SIG-M5 treated with dmso at 0.1 percent for 504 hours (cell line): ENCODE measurements at regions not wholly inside any gene's neighbourhood (a gene's known extent, or its start where the extent isn't known, plus 50 kb on each side); places are given as distances from the start of the nearest gene placed in this dataset.
"Not testable (repeated sequence)": the region's sequence is repeated elsewhere in the genome, so short reads cannot be mapped to it uniquely, and the experiment has no call there.

Experiments
- DNase-seq: peaks from one replicate; lab custom pipeline; 2025; ENCODE audit not compliant: unreplicated experiment; lab: John Stamatoyannopoulos, UW

GRCh38 chr5:77910602-77911188, 134.6 kb upstream of the TBCA start:
- no peak for DNase-seq

DNA sequence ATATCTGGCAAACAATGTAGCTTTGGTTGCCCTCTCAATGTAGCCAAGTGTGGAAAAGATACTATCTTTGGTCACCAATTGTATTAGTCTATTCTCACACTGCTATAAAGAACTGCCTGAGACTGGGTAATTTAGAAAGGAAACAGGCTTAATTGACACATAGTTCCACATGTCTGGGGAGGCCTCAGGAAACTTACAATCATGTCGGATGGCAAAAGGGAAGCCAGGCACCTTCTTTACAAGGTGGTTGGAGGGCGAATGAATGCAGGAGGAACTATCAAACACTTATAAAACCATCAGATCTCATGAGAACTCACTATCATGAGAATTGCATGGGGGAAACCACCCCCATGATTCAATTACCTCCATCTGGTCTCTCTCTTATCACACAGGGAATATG, 133.1 kb upstream of the TBCA start:
- DNase-seq = no peak

- DNase-seq = no peak
Observed at GRCh38 chr5:77908787-77909186, 132.6 kb upstream of the TBCA start.

- no peak for DNase-seq
Observed at GRCh38 chr5:77907786-77908185, 131.6 kb upstream of the TBCA start.

DNA sequence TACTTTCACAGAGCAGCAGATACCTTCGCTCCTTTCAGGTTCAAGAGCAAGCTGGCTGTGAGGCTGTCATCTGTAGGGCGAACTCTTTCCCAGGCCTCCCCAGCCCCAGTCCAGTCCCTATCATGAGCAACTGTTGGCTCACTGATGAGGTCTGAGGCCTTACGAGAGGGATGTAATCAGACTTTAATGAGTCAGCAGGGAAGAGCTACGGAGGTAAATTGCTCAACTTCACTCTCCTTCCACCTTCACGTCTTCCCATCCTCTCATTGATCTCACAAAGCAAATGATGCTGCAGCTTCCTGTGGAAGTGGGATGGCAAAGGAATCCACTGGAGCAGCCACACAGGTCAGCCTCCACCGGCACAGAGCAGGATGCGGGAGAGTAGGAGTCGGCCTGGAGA, 130.7 kb upstream of the TBCA start:
- DNase-seq = no peak

- no peak for DNase-seq
Observed at GRCh38 chr5:77904362-77904761, 128.2 kb upstream of the TBCA start.

DNA sequence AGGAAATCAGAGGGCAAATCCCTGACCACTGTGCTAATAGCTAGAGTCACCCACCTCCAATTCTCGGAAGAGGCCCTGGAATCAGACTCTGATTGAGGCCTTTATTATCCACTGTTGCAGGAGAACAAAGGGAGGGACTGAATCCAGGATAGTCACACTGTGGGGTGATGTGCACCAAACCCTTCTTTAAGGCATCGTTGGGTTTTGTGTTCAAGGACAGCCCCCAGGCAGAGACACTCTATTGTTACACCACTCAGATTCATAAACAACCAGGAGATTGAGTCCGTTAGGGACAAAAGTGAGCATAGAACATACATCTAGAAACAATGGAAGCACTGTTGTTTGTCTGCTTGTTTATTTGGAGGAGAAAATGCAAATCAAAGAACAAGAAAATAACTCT, 124.6 kb upstream of the TBCA start:
- no peak for DNase-seq

GRCh38 chr5:77898385-77898784, 122.2 kb upstream of the TBCA start:
- DNase-seq = no peak

GRCh38 chr5:77896338-77896737, 120.2 kb upstream of the TBCA start:
- no peak for DNase-seq

DNA sequence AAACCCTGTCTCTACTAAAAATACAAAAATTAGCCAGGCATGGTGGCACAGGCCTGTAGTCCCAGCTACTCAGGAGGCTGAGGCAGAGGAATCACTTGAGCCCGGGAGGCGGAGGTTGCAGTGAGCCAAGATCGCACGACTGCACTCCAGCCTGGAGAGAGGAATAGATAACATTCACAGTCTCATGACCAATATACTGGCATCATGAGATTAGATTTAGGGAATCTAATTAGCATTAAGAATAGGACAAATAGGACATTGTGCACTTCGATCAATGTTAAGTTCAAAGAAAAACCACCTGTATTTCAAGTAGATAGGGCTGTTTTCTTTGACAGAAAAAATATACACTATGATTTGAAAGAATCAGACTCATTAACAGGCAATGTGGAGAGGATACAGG, 118.0 kb upstream of the TBCA start:
- not testable (repeated sequence) for DNase-seq

- DNase-seq = peak; percentile 16
Observed at GRCh38 chr5:77893225-77893860, 117.2 kb upstream of the TBCA start.

DNA sequence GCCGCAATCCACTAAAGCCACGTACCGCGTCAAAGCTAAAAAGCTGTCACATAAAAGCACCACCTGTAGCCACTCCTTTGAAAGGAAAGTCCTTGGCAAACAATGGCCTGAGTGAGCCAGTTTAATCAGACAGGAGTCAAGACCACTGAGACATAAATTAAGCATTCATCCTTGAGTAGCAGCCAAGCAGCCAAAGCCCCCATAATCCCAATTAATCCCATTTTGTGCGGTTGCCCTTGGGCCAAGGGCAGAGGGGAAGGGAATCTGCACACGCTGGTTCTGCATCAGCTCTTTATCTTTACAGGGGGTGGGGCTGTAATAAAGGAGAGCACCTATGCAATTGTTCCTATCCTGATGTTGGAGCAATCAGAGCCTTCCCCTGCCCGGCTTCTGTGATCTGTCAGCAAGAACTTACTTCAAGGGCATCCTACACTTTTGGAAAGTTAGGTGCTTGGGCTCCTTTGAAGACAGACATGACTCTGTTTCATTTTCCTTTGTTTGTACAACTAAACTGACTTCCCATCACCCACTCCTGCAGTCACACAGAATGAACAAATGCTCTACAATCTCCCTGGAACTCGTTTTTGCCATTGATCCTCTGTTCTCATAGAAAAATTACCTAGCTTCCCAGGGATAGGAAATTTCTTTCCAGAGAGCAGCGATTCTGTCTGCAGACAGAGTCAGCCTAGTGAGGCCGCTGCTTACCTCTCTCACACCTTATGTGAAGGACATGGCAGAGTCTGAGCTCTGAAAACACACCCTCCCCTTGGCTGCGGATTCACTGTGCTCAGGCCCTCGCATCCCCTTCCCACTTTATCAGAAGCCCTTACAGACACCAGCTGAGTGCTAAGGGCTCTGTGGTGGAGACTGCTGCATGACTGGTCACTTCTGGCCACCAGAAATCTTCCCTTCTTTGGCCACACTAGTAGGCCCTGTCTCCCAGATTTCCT, 116.2 kb upstream of the TBCA start:
- DNase-seq = no peak

GRCh38 chr5:77885519-77885918, 109.4 kb upstream of the TBCA start:
- DNase-seq = no peak

DNA sequence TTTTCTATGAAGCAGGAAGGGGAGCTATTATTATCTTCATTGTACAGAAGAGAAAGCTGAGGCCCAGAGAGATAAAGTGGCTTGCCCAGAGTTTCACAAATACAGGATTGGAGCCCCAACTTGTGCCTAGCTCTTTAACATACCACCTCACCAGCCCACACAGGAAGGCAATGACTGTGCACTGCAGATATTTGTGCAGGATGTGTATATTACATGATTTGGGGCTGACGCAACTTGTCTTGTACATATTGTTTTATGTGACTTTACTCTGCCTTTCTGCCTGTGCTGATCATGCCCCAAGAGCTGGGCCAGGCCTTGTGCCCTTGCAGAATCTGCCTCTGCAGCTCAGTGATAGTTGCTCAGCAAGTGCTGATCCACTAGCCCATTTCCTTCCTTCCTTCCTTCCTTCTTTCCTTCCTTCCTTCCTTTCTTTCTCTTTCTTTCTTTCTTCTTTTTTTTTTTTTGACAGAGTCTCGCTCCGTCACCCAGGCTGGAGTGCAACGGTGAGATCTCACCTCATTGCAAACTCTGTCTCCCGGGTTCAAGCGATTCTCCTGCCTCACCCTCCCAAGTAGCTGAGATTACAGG, 106.6 kb upstream of the TBCA start:
- peak; percentile 23 for DNase-seq

GRCh38 chr5:77881528-77881927, 105.4 kb upstream of the TBCA start:
- DNase-seq = no peak

DNA sequence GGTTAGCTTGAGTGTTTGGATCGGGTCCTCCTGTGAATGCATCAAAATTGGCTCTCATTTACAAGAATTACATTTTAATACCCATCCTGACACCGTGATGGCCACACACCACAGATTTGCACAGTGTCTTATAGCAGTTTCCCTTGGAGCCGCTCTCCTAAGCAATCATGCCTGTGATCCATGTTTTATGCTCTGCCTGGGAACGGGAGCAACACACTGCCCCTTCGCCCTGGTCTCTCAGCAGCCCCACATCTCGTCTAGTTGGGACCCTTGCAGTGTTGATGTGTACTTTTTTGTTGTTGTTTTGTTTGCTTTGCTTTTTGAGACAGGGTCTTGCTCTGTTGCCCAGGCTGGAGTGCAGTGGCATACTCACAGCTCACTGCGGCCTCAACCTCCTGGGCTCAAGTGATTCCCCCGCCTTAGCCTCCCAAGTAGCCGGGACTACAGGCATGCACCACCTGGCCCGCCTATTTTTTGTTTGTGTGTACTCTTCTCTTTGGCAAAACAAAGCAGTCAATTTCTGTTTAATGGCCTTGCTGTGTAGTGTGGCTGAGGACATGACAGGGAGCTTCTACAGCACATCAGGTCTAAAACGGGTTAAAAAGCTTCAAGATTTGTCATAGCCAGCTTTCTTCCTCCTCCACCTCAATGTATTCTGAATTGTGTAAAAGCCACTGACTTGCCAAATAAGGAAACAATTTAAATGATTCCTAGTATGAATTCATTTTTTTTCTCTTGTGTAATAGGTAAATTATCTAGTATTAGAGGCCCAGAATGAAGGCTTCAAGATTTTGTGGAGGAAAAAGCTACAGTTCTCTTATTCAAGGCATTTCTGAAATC, 101.6 kb upstream of the TBCA start:
- no peak for DNase-seq

DNA sequence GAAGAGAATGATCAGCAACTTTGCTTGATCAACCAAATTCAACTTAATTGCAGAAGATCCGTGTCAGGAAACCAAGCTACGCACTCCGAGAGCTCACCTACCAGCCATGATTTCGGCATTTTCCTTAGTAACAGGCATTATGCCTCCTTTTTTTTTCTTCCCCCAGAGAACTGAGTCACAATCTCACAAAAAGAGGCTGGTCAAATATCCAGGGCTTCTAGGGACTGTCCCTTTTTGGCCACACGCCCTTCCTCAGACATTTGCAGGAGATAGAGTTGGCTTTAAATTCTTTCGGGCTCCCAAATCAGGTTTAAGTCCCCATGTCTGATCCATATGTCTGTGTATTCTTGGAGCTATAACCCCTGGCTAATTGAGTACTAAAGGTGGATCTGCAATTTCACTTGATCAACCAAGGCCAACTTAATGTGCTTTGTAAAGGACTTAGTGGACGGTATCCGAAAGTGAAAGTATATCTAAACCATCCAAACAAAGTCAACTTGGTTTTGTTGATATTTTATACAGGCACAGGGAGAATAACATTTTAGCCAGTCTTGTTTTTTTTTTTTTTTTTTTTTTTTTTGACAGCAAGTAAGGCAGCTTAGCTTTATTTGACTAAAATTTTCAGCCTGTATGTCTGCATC, 100.8 kb upstream of the TBCA start:
- no peak for DNase-seq

GRCh38 chr5:77876316-77876715, 100.2 kb upstream of the TBCA start:
- peak; percentile 48 for DNase-seq

DNA sequence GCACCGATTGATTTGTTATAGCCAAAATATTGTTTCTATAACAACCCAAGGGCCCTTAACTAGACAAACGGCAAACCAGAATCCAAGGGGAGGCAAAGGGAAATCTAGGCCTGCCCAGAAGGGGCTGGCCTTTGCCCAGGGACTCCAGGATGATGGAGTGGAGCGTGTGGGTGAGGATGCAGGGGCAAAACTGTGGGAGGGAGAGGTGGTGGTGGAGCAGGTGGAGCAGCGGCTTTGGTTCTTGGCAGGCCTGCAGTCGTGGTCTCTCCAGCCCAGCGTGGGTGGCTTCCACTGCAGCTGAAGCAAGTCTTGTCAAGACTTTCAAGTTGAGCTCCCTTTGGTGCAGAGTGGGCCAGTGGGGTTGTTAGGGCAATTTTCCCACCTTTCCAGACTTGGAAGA, 98.6 kb upstream of the TBCA start:
- no peak for DNase-seq

DNA sequence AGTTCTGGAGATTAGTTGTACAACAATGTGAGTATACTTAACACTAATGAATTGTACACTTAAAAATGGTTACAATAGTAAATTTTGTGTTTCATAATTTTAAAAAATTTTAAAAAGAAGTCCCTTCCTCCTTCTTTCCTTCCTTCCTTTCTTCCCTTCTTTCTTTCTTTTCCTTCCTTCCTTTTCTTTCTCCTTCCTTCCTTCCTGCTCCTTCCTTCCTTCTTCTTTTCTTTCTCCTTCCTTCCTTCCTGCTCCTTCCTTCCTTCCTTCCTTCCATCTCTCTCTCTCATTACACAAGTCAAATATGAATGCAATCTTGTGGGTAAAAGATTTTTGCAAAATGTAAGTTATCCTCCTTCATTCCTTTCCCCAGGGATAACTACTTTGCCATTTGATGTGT, 97.1 kb upstream of the TBCA start:
- no peak for DNase-seq
